ENCODE measurements at regions not wholly inside any gene's neighbourhood (a gene's known extent, or its start where the extent isn't known, plus 50 kb on each side); places are given as distances from the start of the nearest gene placed in this dataset.

DNA sequence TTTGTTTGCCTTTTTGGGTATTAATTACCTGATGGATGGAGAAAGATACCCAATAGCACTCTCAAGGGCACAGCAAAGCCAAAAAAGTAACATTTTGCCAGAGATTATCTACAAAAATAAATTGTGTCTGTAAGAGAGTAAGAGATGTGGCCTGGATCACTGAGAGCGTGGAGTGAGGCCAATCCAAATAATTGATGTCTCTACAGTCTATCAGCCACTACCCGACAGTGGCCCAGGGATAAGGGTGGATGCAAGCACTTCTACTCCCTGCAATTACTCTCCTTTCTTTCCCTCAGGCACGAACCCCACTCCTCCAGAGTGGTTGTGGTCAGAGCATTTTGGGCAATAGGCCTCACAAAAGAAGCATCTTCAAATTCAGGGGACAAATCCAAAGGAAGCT, 92.3 kb upstream of the ZC3H12C start:
- Histone ChIP-seq H3K4me1 (ENCODE audit: control insufficient read depth in 3 of 3, insufficient read depth in 2 of 3, low read depth in 1 of 3, low read length in 2 of 3) (no peaks in the 10 kb centered on the region), H3K27me3 (ENCODE audit: control insufficient read depth in 3 of 3, insufficient read depth in 3 of 3, low read length in 3 of 3) (no peaks in the 10 kb centered on the region), H3K9me3 (ENCODE audit: control insufficient read depth in 2 of 2, insufficient read depth in 1 of 2, low read depth in 1 of 2, low read length in 1 of 2) (no peaks in the 10 kb centered on the region), H3K27ac (ENCODE audit: low read depth in 1 of 3, low read length in 2 of 3) (no peak overlapping the region), H3K36me3 (ENCODE audit: control insufficient read depth in 3 of 3, insufficient read depth in 2 of 3, low read depth in 1 of 3, low read length in 3 of 3) (no peaks in the 10 kb centered on the region), H3K4me3 (ENCODE audit: low read depth in 1 of 3, low read length in 3 of 3) (no peak overlapping the region)
- 65 to 80% (median 79%) methylated on average over 3 of the region's 3 CpGs for WGBS, 3 donors
- no peak for DNase-seq
- no peak for FAIRE-seq

DNA sequence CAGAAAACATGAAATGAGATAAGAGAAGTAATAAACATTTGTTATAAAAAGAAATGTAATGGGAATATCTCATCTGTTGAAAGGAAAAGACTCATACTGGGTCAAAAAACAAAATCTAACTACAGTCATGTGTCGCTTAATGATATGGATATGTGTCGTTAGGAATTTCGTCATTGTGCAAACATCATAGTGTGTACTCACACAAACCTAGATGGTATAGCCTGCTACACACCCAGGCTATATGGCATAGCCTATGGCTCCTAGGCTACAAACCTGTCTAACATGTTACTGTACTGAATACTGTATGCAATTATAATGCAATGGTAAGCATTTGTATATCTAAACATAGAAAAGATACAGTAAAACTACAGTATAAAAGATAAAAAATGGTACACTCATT, 89.8 kb upstream of the ZC3H12C start:
- DNase-seq (peak in 1 of 2 donors; percentile 65), FAIRE-seq (no peak)
- 68 to 78% (median 75%) methylated on average over 3 of the region's 3 CpGs for WGBS, 3 donors
- no peaks in the 10 kb centered on the region for H3K4me1 ChIP-seq (ENCODE audit: control insufficient read depth in 3 of 3, insufficient read depth in 2 of 3, low read depth in 1 of 3, low read length in 2 of 3)
- no peak overlapping the region for H3K4me3 ChIP-seq (ENCODE audit: low read depth in 1 of 3, low read length in 3 of 3)
- no peaks in the 10 kb centered on the region for H3K27me3 ChIP-seq (ENCODE audit: control insufficient read depth in 3 of 3, insufficient read depth in 3 of 3, low read length in 3 of 3)
- no peaks in the 10 kb centered on the region for H3K9me3 ChIP-seq (ENCODE audit: control insufficient read depth in 2 of 2, insufficient read depth in 1 of 2, low read depth in 1 of 2, low read length in 1 of 2)
- no peak overlapping the region for H3K27ac ChIP-seq (ENCODE audit: low read depth in 1 of 3, low read length in 2 of 3)
- H3K36me3 ChIP-seq (ENCODE audit: control insufficient read depth in 3 of 3, insufficient read depth in 2 of 3, low read depth in 1 of 3, low read length in 3 of 3) = no peaks in the 10 kb centered on the region

DNA sequence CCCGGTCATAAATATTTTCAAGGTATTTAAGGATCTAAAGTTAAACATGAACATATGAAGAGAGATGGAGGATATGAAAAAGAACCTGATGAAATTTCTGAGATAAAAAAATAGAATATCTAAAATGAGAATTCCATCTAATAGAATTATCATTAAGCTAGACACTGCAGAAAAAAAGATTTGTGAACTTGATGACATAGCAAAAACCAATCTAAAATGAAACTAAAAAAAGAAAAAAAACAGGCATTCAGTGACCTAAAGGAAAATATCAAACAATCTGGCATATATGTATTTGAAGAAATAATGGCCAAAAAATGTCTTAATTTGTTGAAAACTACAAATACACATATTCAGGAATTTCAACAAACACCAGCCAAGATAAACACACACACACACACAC, 81.6 kb upstream of the ZC3H12C start:
- peaks cover 0 to 8% of the 10 kb centered on the region in 2 donors for H3K9me3 ChIP-seq (ENCODE audit: control insufficient read depth in 2 of 2, insufficient read depth in 1 of 2, low read depth in 1 of 2, low read length in 1 of 2)
- FAIRE-seq (no peak), DNase-seq (no peak)
- no peaks in the 10 kb centered on the region for H3K4me1 ChIP-seq (ENCODE audit: control insufficient read depth in 3 of 3, insufficient read depth in 2 of 3, low read depth in 1 of 3, low read length in 2 of 3)
- no peaks in the 10 kb centered on the region for H3K27me3 ChIP-seq (ENCODE audit: control insufficient read depth in 3 of 3, insufficient read depth in 3 of 3, low read length in 3 of 3)
- WGBS, 3 donors = 92 to 97% (median 94%) methylated on average over 1 of the region's 1 CpG
- H3K36me3 ChIP-seq (ENCODE audit: control insufficient read depth in 3 of 3, insufficient read depth in 2 of 3, low read depth in 1 of 3, low read length in 3 of 3) = no peaks in the 10 kb centered on the region
- no peak overlapping the region for H3K4me3 ChIP-seq (ENCODE audit: low read depth in 1 of 3, low read length in 3 of 3)
- H3K27ac ChIP-seq (ENCODE audit: low read depth in 1 of 3, low read length in 2 of 3) = no peak overlapping the region

DNA sequence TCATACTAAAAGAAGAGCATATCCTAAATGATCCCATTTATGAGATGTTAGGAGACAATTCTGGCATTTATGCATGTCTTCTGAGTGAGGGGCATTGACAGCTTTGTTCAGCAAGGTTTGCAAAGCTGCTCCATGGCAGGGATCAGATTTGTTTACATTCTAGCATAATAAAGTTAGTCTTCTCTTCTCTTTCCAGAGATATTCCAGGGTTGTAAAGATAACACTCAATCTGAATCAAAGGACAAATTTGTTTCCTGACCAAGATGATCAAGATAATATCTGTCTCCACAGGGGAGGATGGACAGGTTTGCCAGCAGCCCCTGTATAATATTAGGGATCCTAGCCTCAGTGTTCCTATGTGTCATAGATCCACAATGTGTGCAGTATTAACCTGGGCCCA, 77.5 kb upstream of the ZC3H12C start:
- Histone ChIP-seq H3K4me3 (ENCODE audit: low read depth in 1 of 3, low read length in 3 of 3) (no peak overlapping the region), H3K4me1 (ENCODE audit: control insufficient read depth in 3 of 3, insufficient read depth in 2 of 3, low read depth in 1 of 3, low read length in 2 of 3) (no peaks in the 10 kb centered on the region), H3K9me3 (ENCODE audit: control insufficient read depth in 2 of 2, insufficient read depth in 1 of 2, low read depth in 1 of 2, low read length in 1 of 2) (peaks cover 0 to 4% of the 10 kb centered on the region in 2 donors), H3K27ac (ENCODE audit: low read depth in 1 of 3, low read length in 2 of 3) (no peak overlapping the region), H3K27me3 (ENCODE audit: control insufficient read depth in 3 of 3, insufficient read depth in 3 of 3, low read length in 3 of 3) (no peaks in the 10 kb centered on the region), H3K36me3 (ENCODE audit: control insufficient read depth in 3 of 3, insufficient read depth in 2 of 3, low read depth in 1 of 3, low read length in 3 of 3) (no peaks in the 10 kb centered on the region)
- FAIRE-seq = no peak
- no peak for DNase-seq

DNA sequence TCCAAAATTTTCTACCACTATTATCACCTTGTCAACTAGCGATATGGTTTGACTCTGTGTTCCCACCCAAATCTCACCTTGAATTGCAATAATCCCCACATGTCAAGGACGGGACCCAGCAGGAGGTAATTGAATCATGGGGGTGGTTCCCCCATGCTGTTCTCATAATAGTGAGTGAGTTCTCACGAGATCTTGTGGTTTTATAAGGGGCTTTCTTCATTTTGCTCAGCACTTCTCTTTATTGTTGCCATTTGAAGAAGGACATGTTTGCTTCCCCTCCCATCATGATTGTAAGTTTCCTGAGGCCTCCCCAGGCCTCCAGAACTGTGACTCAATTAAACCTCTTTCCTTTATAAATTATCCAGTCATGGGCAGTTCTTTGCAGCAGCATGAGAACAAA, 73.5 kb upstream of the ZC3H12C start:
- no peaks in the 10 kb centered on the region for H3K4me1 ChIP-seq (ENCODE audit: control insufficient read depth in 3 of 3, insufficient read depth in 2 of 3, low read depth in 1 of 3, low read length in 2 of 3)

DNA sequence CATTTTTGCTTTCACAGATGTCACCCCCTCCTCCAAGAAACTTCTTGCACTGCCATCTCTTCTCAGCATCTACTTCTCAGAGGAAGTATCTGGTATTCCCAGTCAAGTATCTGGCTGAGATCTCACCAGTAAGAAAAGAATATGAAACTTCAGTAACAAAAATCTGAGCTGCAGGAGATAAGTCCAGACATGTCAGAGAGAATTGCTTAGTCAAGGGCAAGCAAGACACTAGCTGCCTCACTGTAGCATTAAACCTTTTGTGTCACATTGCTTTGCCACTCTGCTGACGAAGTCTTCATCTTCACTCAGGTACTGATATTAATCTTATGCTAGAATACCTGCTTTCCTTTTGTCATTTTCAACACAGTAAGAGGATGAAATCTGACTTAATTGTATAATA, 70.6 kb upstream of the ZC3H12C start:
- no peak overlapping the region for H3K4me3 ChIP-seq (ENCODE audit: low read depth in 1 of 3, low read length in 3 of 3)
- no peaks in the 10 kb centered on the region for H3K27me3 ChIP-seq (ENCODE audit: control insufficient read depth in 3 of 3, insufficient read depth in 3 of 3, low read length in 3 of 3)
- DNase-seq = no peak
- peaks cover 0 to 6% (median 5%) of the 10 kb centered on the region in 3 donors for H3K4me1 ChIP-seq (ENCODE audit: control insufficient read depth in 3 of 3, insufficient read depth in 2 of 3, low read depth in 1 of 3, low read length in 2 of 3)
- H3K9me3 ChIP-seq (ENCODE audit: control insufficient read depth in 2 of 2, insufficient read depth in 1 of 2, low read depth in 1 of 2, low read length in 1 of 2) = no peaks in the 10 kb centered on the region
- FAIRE-seq = no peak
- no peaks in the 10 kb centered on the region for H3K36me3 ChIP-seq (ENCODE audit: control insufficient read depth in 3 of 3, insufficient read depth in 2 of 3, low read depth in 1 of 3, low read length in 3 of 3)
- H3K27ac ChIP-seq (ENCODE audit: low read depth in 1 of 3, low read length in 2 of 3) = no peak overlapping the region
- WGBS, 3 donors = 68 to 93% (median 82%) methylated on average over 1 of the region's 1 CpG

More for the DNA sequence above, 73.5 kb upstream of the ZC3H12C start:
- 72 to 83% (median 75%) methylated on average over 3 of the region's 3 CpGs for WGBS, 3 donors
- no peak overlapping the region for H3K4me3 ChIP-seq (ENCODE audit: low read depth in 1 of 3, low read length in 3 of 3)
- DNase-seq (no peak), FAIRE-seq (no peak)
- H3K27me3 ChIP-seq (ENCODE audit: control insufficient read depth in 3 of 3, insufficient read depth in 3 of 3, low read length in 3 of 3) = no peaks in the 10 kb centered on the region
- no peaks in the 10 kb centered on the region for H3K9me3 ChIP-seq (ENCODE audit: control insufficient read depth in 2 of 2, insufficient read depth in 1 of 2, low read depth in 1 of 2, low read length in 1 of 2)
- H3K36me3 ChIP-seq (ENCODE audit: control insufficient read depth in 3 of 3, insufficient read depth in 2 of 3, low read depth in 1 of 3, low read length in 3 of 3) = no peaks in the 10 kb centered on the region
- H3K27ac ChIP-seq (ENCODE audit: low read depth in 1 of 3, low read length in 2 of 3) = no peak overlapping the region

DNA sequence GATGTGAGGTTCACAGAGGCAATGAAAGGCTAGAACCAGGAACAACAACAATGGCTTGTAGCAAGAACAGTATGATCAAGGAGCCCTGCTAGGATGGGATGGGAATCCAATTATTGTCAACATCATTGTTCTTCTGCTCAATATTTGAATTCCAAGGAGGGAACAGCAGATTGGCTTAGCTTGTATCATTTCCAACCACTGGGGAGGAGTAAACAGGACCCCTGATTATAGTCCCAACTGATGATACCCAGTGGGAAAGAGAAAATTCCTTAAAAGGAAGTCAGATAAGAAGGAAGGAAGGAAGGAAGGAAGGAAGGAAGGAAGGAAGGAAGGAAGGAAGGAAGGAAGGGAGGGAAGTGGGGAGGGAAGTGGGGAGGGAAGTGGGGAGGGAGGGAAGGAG, 69.5 kb upstream of the ZC3H12C start:
- Histone ChIP-seq H3K27ac (ENCODE audit: low read depth in 1 of 3, low read length in 2 of 3) (no peak overlapping the region), H3K9me3 (ENCODE audit: control insufficient read depth in 2 of 2, insufficient read depth in 1 of 2, low read depth in 1 of 2, low read length in 1 of 2) (peaks cover 0 to 4% of the 10 kb centered on the region in 2 donors), H3K4me3 (ENCODE audit: low read depth in 1 of 3, low read length in 3 of 3) (no peak overlapping the region), H3K27me3 (ENCODE audit: control insufficient read depth in 3 of 3, insufficient read depth in 3 of 3, low read length in 3 of 3) (no peaks in the 10 kb centered on the region), H3K4me1 (ENCODE audit: control insufficient read depth in 3 of 3, insufficient read depth in 2 of 3, low read depth in 1 of 3, low read length in 2 of 3) (peaks cover 0 to 11% (median 6%) of the 10 kb centered on the region in 3 donors), H3K36me3 (ENCODE audit: control insufficient read depth in 3 of 3, insufficient read depth in 2 of 3, low read depth in 1 of 3, low read length in 3 of 3) (no peaks in the 10 kb centered on the region)
- DNase-seq (no peak), FAIRE-seq (no peak)

DNA sequence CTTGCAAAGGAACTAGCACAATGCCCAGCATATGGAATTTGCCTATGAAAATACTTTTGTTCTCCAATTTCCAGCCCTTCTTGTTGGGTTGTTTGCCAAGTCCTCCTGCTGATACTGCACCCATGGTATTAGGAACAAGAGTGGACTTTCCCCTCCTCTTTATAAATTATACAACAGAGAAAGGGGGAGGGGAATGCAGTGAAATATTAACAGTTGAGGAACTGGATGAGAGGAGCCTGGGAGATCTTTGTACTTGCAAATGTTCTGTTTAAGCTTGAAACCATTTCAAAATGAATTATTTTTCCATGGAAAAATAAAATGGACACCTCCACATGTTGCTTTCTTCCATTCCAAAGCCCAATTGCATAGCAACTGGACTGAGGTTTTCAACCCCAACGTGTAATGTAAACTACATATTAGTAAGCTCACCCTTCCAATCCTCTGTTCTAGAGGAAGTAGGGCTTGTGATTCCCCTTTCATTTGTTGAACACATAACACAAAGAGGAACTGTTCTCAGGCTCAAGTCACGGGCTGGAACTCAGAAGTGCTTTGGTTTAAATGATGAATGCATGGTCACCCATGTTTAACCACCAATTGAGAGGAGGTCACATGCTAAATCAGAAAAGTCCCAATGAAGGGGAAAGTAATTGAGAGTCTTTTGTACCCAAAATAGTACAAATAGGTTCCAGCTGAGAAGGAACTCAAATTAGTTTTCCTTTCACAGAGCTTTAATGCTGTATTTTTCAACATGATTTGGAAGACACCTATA, 66.2 kb upstream of the ZC3H12C start:
- H3K36me3 ChIP-seq (ENCODE audit: control insufficient read depth in 3 of 3, insufficient read depth in 2 of 3, low read depth in 1 of 3, low read length in 3 of 3) = no peaks in the 10 kb centered on the region
- H3K4me1 ChIP-seq (ENCODE audit: control insufficient read depth in 3 of 3, insufficient read depth in 2 of 3, low read depth in 1 of 3, low read length in 2 of 3) = peaks cover 0 to 15% (median 6%) of the 10 kb centered on the region in 3 donors
- no peak overlapping the region for H3K4me3 ChIP-seq (ENCODE audit: low read depth in 1 of 3, low read length in 3 of 3)
- H3K9me3 ChIP-seq (ENCODE audit: control insufficient read depth in 2 of 2, insufficient read depth in 1 of 2, low read depth in 1 of 2, low read length in 1 of 2) = peaks cover 0 to 4% of the 10 kb centered on the region in 2 donors
- H3K27ac ChIP-seq (ENCODE audit: low read depth in 1 of 3, low read length in 2 of 3) = peak overlapping the region in 2 of 3 donors; percentile 18 to 50
- 5 to 26% (median 15%) methylated on average over 2 of the region's 2 CpGs for WGBS, 3 donors
- FAIRE-seq = no peak
- peak; percentile 68 to 86 for DNase-seq
- H3K27me3 ChIP-seq (ENCODE audit: control insufficient read depth in 3 of 3, insufficient read depth in 3 of 3, low read length in 3 of 3) = no peaks in the 10 kb centered on the region
